Right lobe of liver (tissue), 6 donors: ENCODE measurements at regions not wholly inside any gene's neighbourhood (a gene's known extent, or its start where the extent isn't known, plus 50 kb on each side); places are given as distances from the start of the nearest gene placed in this dataset.

Experiments
- ATAC-seq, 4 donors: fragments of 200-7000 bp; cut with Tn5 transposase; one replicate each; pipeline ENCODE4 v1.9.1; 2020; ENCODE audit warnings: mild to moderate bottlenecking in 4 of 4, moderate library complexity in 4 of 4
- DNase-seq, 3 donors: peaks; one replicate each; pipeline ENCODE4 v3.0.0-alpha.2; 2020
- H3K27ac ChIP-seq, 3 donors: fragments of 200-600 bp; one replicate each; pipeline ENCODE4 v1.8.0; 2022
- H3K27me3 ChIP-seq, 2 donors: fragments of 200-600 bp; one replicate each; pipeline ENCODE4 v1.8.0; 2022
- H3K36me3 ChIP-seq, 4 donors: fragments of 200-600 bp; sonication (generic) in 1 of 4; one replicate each; pipeline versions ENCODE4 v1.5.1 to v1.8.0; 2017 to 2022; ENCODE audit warnings: control low read depth in 1 of 4
- H3K4me1 ChIP-seq, 4 donors: fragments of 200-600 bp; sonication (generic) in 1 of 4; one replicate each; pipeline versions ENCODE4 v1.5.1 to v1.8.0; 2017 to 2022; ENCODE audit warnings: control low read depth in 1 of 4
- H3K4me3 ChIP-seq, 3 donors: fragments of 200-600 bp; one replicate each; pipeline ENCODE4 v1.8.0; 2022
- H3K9me3 ChIP-seq, 4 donors: fragments of 200-600 bp; sonication (generic) in 1 of 4; one replicate each; pipeline versions ENCODE4 v1.5.1 to v1.8.0; 2017 to 2022; ENCODE audit warnings: control low read depth in 1 of 4
- POLR2A ChIP-seq: fragments of 450-650 bp; IDR thresholded peaks from one replicate; pipeline ENCODE4 v1.6.1; 2017; ENCODE audit warnings: antibody characterized with exemption, mild to moderate bottlenecking
- WGBS: methylation state at CpG from one replicate; pipeline ENCODE4 v1.1.6; 2018; ENCODE audit warnings: low coverage, low lambda C conversion rate; ENCODE audit not compliant: insufficient coverage; ENCODE audit errors: missing lambda C conversion rate; 5-methylcytosine and 5-hydroxymethylcytosine counted together
- intact Hi-C, 2 donors: fragments of 100-400 bp; cut with DNase I; formaldehyde crosslinking; loops; one replicate each; pipeline versions ENCODE4 v1.11.2 to v1.14.1; 2022
- TF ChIP-seq, protein P1 (sequence below), 4 donors: fragments of 200-600 bp in 3 of 4; fragments of 450-650 bp in 1 of 4; IDR thresholded peaks; one replicate each; pipeline versions ENCODE4 v1.5.1 to v1.8.0; 2016 to 2022; ENCODE audit warnings: antibody characterized with exemption in 4 of 4, mild to moderate bottlenecking in 2 of 4
- donor health status: DM: no; HTN: yes; CAD: no.
- donor health status: DM: no; HTN: no; CAD: no.
- donor health status: DM: no; HTN: no; CAD: no.
- donor health status: DM: no; HTN: yes; CAD: no.
- donor health status: DM: no; HTN: yes; CAD: no.

DNA sequence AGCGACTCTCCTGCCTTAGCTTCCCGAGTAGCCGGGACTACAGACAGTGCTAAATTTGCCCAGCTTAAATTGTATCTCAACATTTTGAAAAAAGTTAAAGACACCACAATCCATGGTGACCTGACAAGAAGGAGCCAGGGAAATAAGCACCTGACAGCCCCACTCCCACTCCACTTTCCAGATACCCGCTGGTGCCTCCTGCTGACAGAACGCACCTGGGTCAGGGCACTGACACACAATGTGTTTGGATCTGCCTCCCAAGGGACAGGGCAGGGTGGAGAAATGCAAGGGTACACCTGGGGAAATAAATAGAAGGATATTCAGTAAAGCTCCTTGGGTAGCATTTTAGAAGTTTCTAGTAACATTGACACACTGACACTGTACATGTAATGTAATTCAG lies 58.9 kb upstream of the OPN4 start:
- Histone ChIP-seq H3K36me3 (no peaks in the 10 kb centered on the region), H3K27me3 (no peaks in the 10 kb centered on the region), H3K4me1 (peaks cover 0 to 5% (median 0%) of the 10 kb centered on the region in 4 donors), H3K4me3 (no peak overlapping the region), H3K27ac (no peak overlapping the region), H3K9me3 (no peaks in the 10 kb centered on the region)
- DNase-seq (no peak), ATAC-seq (no peak)
- no peak for TF ChIP-seq POLR2A
- TF ChIP-seq, protein P1, sequence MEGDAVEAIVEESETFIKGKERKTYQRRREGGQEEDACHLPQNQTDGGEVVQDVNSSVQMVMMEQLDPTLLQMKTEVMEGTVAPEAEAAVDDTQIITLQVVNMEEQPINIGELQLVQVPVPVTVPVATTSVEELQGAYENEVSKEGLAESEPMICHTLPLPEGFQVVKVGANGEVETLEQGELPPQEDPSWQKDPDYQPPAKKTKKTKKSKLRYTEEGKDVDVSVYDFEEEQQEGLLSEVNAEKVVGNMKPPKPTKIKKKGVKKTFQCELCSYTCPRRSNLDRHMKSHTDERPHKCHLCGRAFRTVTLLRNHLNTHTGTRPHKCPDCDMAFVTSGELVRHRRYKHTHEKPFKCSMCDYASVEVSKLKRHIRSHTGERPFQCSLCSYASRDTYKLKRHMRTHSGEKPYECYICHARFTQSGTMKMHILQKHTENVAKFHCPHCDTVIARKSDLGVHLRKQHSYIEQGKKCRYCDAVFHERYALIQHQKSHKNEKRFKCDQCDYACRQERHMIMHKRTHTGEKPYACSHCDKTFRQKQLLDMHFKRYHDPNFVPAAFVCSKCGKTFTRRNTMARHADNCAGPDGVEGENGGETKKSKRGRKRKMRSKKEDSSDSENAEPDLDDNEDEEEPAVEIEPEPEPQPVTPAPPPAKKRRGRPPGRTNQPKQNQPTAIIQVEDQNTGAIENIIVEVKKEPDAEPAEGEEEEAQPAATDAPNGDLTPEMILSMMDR (IDR thresholded peaks at IDR 0.05) = no peak
- 95% methylated on average over 4 of the region's 5 CpGs for WGBS
- intact Hi-C loops = no loop called here

DNA sequence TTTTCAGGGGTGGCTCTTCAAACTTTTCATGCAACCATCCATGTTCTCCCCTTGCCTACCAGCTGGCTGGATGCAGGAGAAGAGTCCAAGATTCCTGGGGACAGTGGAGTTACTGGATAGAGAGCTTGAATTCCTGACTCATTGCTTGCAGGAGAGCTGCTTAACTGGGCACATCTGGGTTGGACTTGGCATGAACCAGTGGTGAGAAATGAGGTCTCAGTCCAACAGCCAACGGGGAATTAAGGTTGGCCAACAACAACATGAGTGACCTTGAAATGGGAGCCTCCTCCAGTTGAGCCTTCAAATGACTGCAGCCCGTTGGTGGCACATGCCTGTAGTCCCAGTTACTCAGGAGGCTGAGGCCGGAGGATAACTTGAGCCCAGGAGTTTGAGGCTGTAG lies 58.1 kb upstream of the OPN4 start:
- no peaks in the 10 kb centered on the region for H3K36me3 ChIP-seq
- 40% methylated on average over 1 of the region's 3 CpGs for WGBS
- ATAC-seq = no peak

GRCh38 chr10:86597306-86597705 lies 57.0 kb upstream of the OPN4 start:
- Histone ChIP-seq H3K4me1 (peaks cover 0 to 12% (median 2%) of the 10 kb centered on the region in 4 donors), H3K4me3 (no peak overlapping the region), H3K27ac (no peak overlapping the region), H3K36me3 (no peaks in the 10 kb centered on the region), H3K9me3 (no peaks in the 10 kb centered on the region), H3K27me3 (no peaks in the 10 kb centered on the region)
- 72% methylated on average over 3 of the region's 15 CpGs for WGBS
- DNase-seq = no peak
- no peak for ATAC-seq
- TF ChIP-seq POLR2A = no peak
- TF ChIP-seq, protein P1 (IDR thresholded peaks at IDR 0.05) = no peak
- intact Hi-C loops = no loop called here

More for the DNA sequence above, 58.1 kb upstream of the OPN4 start:
- DNase-seq = no peak
- H3K27me3 ChIP-seq = no peaks in the 10 kb centered on the region
- intact Hi-C loops = no loop called here
- H3K4me3 ChIP-seq = no peak overlapping the region
- H3K4me1 ChIP-seq = peaks cover 0 to 5% (median 0%) of the 10 kb centered on the region in 4 donors
- no peaks in the 10 kb centered on the region for H3K9me3 ChIP-seq
- no peak overlapping the region for H3K27ac ChIP-seq
- TF ChIP-seq POLR2A = no peak
- TF ChIP-seq, protein P1 (IDR thresholded peaks at IDR 0.05) = no peak

DNA sequence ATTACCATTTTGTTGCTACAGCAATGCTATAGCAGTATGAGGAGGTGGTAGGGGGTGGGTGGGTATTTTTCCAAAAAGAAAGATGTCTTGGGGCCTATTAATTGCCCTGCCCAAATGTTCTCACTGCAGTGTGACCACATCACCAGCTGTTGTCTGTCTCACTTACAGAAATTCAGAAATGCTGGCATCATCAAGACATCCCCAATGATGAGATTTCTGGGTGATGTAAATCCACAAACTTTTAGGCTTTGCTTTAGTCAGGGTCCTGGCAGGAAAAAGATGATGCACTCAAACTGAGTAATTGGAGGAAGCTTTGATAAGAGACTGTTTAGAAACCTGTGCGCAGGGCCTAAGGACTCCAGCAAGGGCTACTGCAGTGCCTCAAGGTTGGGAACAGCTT lies 56.2 kb upstream of the OPN4 start:
- TF ChIP-seq, protein P1 (IDR thresholded peaks at IDR 0.05) = no peak
- TF ChIP-seq POLR2A = no peak
- H3K4me1 ChIP-seq = peaks cover 0 to 15% (median 2%) of the 10 kb centered on the region in 4 donors
- 100% methylated on average over 1 of the region's 1 CpG for WGBS
- DNase-seq (no peak), ATAC-seq (no peak)
- H3K9me3 ChIP-seq = no peaks in the 10 kb centered on the region
- intact Hi-C loops = no loop called here
- no peaks in the 10 kb centered on the region for H3K36me3 ChIP-seq
- H3K27ac ChIP-seq = no peak overlapping the region
- H3K4me3 ChIP-seq = no peak overlapping the region
- H3K27me3 ChIP-seq = no peaks in the 10 kb centered on the region

- H3K27me3 ChIP-seq = no peaks in the 10 kb centered on the region
- H3K4me1 ChIP-seq = peaks cover 0 to 20% (median 2%) of the 10 kb centered on the region in 4 donors
- no peak for DNase-seq
- no peak overlapping the region for H3K4me3 ChIP-seq
- H3K27ac ChIP-seq = no peak overlapping the region
- 86% methylated on average over 5 of the region's 5 CpGs for WGBS
- ATAC-seq = no peak
- H3K36me3 ChIP-seq = no peaks in the 10 kb centered on the region
- H3K9me3 ChIP-seq = no peaks in the 10 kb centered on the region
- intact Hi-C loops = no loop called here
- TF ChIP-seq, protein P1 (IDR thresholded peaks at IDR 0.05) = no peak
- no peak for TF ChIP-seq POLR2A
These were observed 55.3 kb upstream of the OPN4 start for GRCh38 chr10:86599041-86599440.
